KMS-11 (cell line): ENCODE measurements at regions not wholly inside any gene's neighbourhood (a gene's known extent, or its start where the extent isn't known, plus 50 kb on each side); places are given as distances from the start of the nearest gene placed in this dataset.

Experiments
- H2AFZ ChIP-seq: fragments of 200-600 bp; sonication (generic); 2 replicates; pipeline ENCODE4 v1.6.1; 2016; ENCODE audit warnings: antibody characterized with exemption, mixed run types, low read depth
- H3K27ac ChIP-seq: fragments of 200-600 bp; sonication (generic); 2 replicates; pipeline ENCODE4 v1.6.1; 2016; ENCODE audit warnings: mild to moderate bottlenecking, mixed run types
- H3K27me3 ChIP-seq: fragments of 200-600 bp; sonication (generic); 2 replicates; pipeline ENCODE4 v1.6.1; 2017; ENCODE audit warnings: mild to moderate bottlenecking, low read depth, mixed run types, moderate library complexity; ENCODE audit not compliant: insufficient read depth
- H3K36me3 ChIP-seq: fragments of 200-600 bp; sonication (generic); 2 replicates; pipeline ENCODE4 v1.6.1; 2017; ENCODE audit warnings: mild to moderate bottlenecking, mixed run types; ENCODE audit not compliant: insufficient read depth
- H3K4me1 ChIP-seq: fragments of 200-600 bp; sonication (generic); 2 replicates; pipeline ENCODE4 v1.6.1; 2016; ENCODE audit warnings: mild to moderate bottlenecking, low read depth, mixed run types; ENCODE audit not compliant: poor library complexity, severe bottlenecking
- H3K4me2 ChIP-seq: fragments of 200-600 bp; sonication (generic); 2 replicates; pipeline ENCODE4 v1.7.0; 2016; ENCODE audit warnings: mild to moderate bottlenecking, mixed run types
- H3K4me3 ChIP-seq: fragments of 200-600 bp; sonication (generic); IDR thresholded peaks from 2 replicates; pipeline ENCODE4 v1.6.1; 2017; ENCODE audit warnings: low read depth, low read length, mixed read lengths; ENCODE audit not compliant: insufficient read depth
- H3K79me2 ChIP-seq: fragments of 200-600 bp; sonication (generic); 2 replicates; pipeline ENCODE4 v1.6.1; 2016; ENCODE audit warnings: low read depth, mixed run types; ENCODE audit not compliant: insufficient read depth
- H3K9ac ChIP-seq: fragments of 200-600 bp; sonication (generic); 2 replicates; pipeline ENCODE4 v1.6.1; 2016; ENCODE audit warnings: mild to moderate bottlenecking, mixed run types
- H4K20me1 ChIP-seq: fragments of 200-600 bp; sonication (generic); 2 replicates; pipeline ENCODE4 v1.6.1; 2016; ENCODE audit warnings: mild to moderate bottlenecking, mixed run types; ENCODE audit not compliant: insufficient read depth
- CTCF ChIP-seq: fragments of 200-600 bp; sonication (generic); conservative IDR thresholded peaks from 2 replicates; pipeline ENCODE4 v1.6.1; 2017; ENCODE audit warnings: low read depth, mild to moderate bottlenecking, antibody characterized with exemption, low read length, moderate library complexity, mixed read lengths

GRCh38 chr11:86175191-86175590, 69.4 kb upstream of the EED start:
- Histone ChIP-seq H3K9ac (no peak overlapping the region), H3K27ac (no peak overlapping the region), H3K4me2 (no peak overlapping the region), H3K4me1 (peaks cover 30% of the 10 kb centered on the region), H4K20me1 (no peaks in the 10 kb centered on the region), H3K79me2 (no peaks in the 10 kb centered on the region), H3K4me3 (no peak overlapping the region), H3K36me3 (no peaks in the 10 kb centered on the region), H3K27me3 (no peaks in the 10 kb centered on the region), H2AFZ (no peak overlapping the region)
- no peak for TF ChIP-seq CTCF

- no peaks in the 10 kb centered on the region for H3K27me3 ChIP-seq
- H3K4me3 ChIP-seq: no peak overlapping the region
- H3K4me1 ChIP-seq: peaks cover 30% of the 10 kb centered on the region
- H3K9ac ChIP-seq: no peak overlapping the region
- no peak overlapping the region for H3K4me2 ChIP-seq
- H2AFZ ChIP-seq: no peak overlapping the region
- no peak for TF ChIP-seq CTCF
- H3K79me2 ChIP-seq: no peaks in the 10 kb centered on the region
- no peaks in the 10 kb centered on the region for H4K20me1 ChIP-seq
- H3K27ac ChIP-seq: no peak overlapping the region
- no peaks in the 10 kb centered on the region for H3K36me3 ChIP-seq
Measured at GRCh38 chr11:86174101-86175046, 70.2 kb upstream of the EED start.

- H3K27ac ChIP-seq: no peak overlapping the region
- no peak overlapping the region for H3K4me2 ChIP-seq
- no peak overlapping the region for H2AFZ ChIP-seq
- H3K36me3 ChIP-seq: no peaks in the 10 kb centered on the region
- H3K27me3 ChIP-seq: no peaks in the 10 kb centered on the region
- H3K4me3 ChIP-seq: no peak overlapping the region
- no peaks in the 10 kb centered on the region for H4K20me1 ChIP-seq
- H3K79me2 ChIP-seq: no peaks in the 10 kb centered on the region
- peaks cover 22% of the 10 kb centered on the region for H3K4me1 ChIP-seq
- no peak for TF ChIP-seq CTCF
- H3K9ac ChIP-seq: no peak overlapping the region
Measured at GRCh38 chr11:86172894-86173293, 71.7 kb upstream of the EED start.

GRCh38 chr11:86171627-86172026, 72.9 kb upstream of the EED start:
- no peaks in the 10 kb centered on the region for H3K27me3 ChIP-seq
- H3K4me1 ChIP-seq: peaks cover 9% of the 10 kb centered on the region
- no peak overlapping the region for H3K4me3 ChIP-seq
- TF ChIP-seq CTCF: no peak
- no peaks in the 10 kb centered on the region for H4K20me1 ChIP-seq
- no peak overlapping the region for H2AFZ ChIP-seq
- no peaks in the 10 kb centered on the region for H3K79me2 ChIP-seq
- H3K4me2 ChIP-seq: no peak overlapping the region
- no peak overlapping the region for H3K27ac ChIP-seq
- H3K9ac ChIP-seq: no peak overlapping the region
- no peaks in the 10 kb centered on the region for H3K36me3 ChIP-seq
